Skeletal muscle satellite cell (primary cell): ENCODE measurements at regions not wholly inside any gene's neighbourhood (a gene's known extent, or its start where the extent isn't known, plus 50 kb on each side); places are given as distances from the start of the nearest gene placed in this dataset.

Experiments used
- H3K27me3 ChIP-seq: 2 replicates; pipeline ENCODE4 v1.7.0; 2013; ENCODE audit warnings: low read length; ENCODE audit not compliant: control insufficient read depth, insufficient read depth
- H3K36me3 ChIP-seq: 2 replicates; pipeline ENCODE4 v1.7.0; 2013; ENCODE audit warnings: mild to moderate bottlenecking, control low read depth, low read length; ENCODE audit not compliant: insufficient read depth
- H3K4me1 ChIP-seq: 2 replicates; pipeline ENCODE4 v1.7.0; 2013; ENCODE audit warnings: low read length; ENCODE audit not compliant: control insufficient read depth, insufficient read depth
- H3K4me2 ChIP-seq: 2 replicates; pipeline ENCODE4 v1.7.0; 2013; ENCODE audit warnings: mild to moderate bottlenecking, low read length
- H3K4me3 ChIP-seq: 2 replicates; pipeline ENCODE4 v1.7.0; 2013; ENCODE audit warnings: low read length
- H3K9ac ChIP-seq: 2 replicates; pipeline ENCODE4 v1.7.0; 2013; ENCODE audit warnings: mild to moderate bottlenecking, low read depth, low read length, moderate library complexity
- H3K9me3 ChIP-seq: replicated peaks from 2 replicates; pipeline ENCODE4 v1.7.0; 2013; ENCODE audit warnings: mild to moderate bottlenecking, control low read depth, low read length

- Histone ChIP-seq H3K4me3 (no peak overlapping the region), H3K4me1 (no peaks in the 10 kb centered on the region), H3K4me2 (no peak overlapping the region), H3K9me3 (no peaks in the 10 kb centered on the region), H3K9ac (no peak overlapping the region), H3K36me3 (no peaks in the 10 kb centered on the region), H3K27me3 (no peaks in the 10 kb centered on the region)
Observed at GRCh38 chr2:156697906-156698305, 261.7 kb downstream of the GPD2 start.

GRCh38 chr2:156700681-156701080 is 264.5 kb downstream of the GPD2 start:
- Histone ChIP-seq H3K4me1 (no peaks in the 10 kb centered on the region), H3K36me3 (no peaks in the 10 kb centered on the region), H3K4me2 (no peak overlapping the region), H3K9me3 (no peaks in the 10 kb centered on the region), H3K27me3 (no peaks in the 10 kb centered on the region), H3K9ac (no peak overlapping the region), H3K4me3 (no peak overlapping the region)

DNA sequence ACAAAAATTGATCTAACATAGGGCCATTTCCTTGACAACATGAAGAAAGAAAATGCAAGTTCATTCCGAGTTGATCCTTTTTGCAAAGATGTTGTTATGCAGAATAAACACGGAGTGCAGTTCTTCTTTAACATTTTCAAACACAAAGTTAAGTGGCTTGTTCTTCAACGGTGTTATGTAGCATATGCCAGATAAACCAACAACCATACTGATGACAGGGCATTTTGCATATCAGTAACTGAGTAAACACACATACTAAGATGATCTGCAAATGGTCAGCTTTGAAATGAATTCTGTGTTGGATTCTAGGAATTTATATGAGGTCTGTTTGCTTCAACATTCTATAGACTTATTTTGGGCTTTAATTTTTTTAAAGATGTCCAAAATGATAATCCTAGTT is 266.4 kb downstream of the GPD2 start:
- Histone ChIP-seq H3K4me2 (no peak overlapping the region), H3K4me1 (no peaks in the 10 kb centered on the region), H3K9me3 (no peaks in the 10 kb centered on the region), H3K4me3 (no peak overlapping the region), H3K27me3 (no peaks in the 10 kb centered on the region), H3K9ac (no peak overlapping the region), H3K36me3 (no peaks in the 10 kb centered on the region)

GRCh38 chr2:156703642-156704041 is 267.5 kb downstream of the GPD2 start:
- no peaks in the 10 kb centered on the region for H3K27me3 ChIP-seq
- H3K4me3 ChIP-seq: no peak overlapping the region
- no peaks in the 10 kb centered on the region for H3K36me3 ChIP-seq
- H3K9ac ChIP-seq: no peak overlapping the region
- H3K4me2 ChIP-seq: no peak overlapping the region
- H3K9me3 ChIP-seq: no peaks in the 10 kb centered on the region
- H3K4me1 ChIP-seq: no peaks in the 10 kb centered on the region

DNA sequence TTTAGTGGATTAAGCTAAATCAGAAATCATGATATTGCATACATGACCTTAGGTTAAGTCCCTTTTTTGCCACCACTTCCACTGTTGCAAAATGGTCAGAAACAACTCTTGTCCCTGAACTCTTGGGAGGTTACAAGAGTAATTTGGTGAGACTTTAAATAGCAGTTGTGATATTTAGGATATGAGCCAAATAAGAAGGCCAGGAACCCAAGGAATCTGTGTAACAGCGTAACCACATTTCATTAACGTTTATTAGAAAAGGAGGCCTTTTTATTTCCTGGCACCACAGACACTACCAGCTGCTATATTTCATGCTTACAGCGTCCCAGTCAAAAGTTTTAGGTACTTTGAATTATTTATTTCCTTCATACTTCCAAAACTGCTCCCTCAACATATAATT is 268.0 kb downstream of the GPD2 start:
- no peaks in the 10 kb centered on the region for H3K27me3 ChIP-seq
- no peaks in the 10 kb centered on the region for H3K36me3 ChIP-seq
- no peaks in the 10 kb centered on the region for H3K4me1 ChIP-seq
- no peaks in the 10 kb centered on the region for H3K9me3 ChIP-seq
- no peak overlapping the region for H3K4me2 ChIP-seq
- no peak overlapping the region for H3K4me3 ChIP-seq
- H3K9ac ChIP-seq: no peak overlapping the region

DNA sequence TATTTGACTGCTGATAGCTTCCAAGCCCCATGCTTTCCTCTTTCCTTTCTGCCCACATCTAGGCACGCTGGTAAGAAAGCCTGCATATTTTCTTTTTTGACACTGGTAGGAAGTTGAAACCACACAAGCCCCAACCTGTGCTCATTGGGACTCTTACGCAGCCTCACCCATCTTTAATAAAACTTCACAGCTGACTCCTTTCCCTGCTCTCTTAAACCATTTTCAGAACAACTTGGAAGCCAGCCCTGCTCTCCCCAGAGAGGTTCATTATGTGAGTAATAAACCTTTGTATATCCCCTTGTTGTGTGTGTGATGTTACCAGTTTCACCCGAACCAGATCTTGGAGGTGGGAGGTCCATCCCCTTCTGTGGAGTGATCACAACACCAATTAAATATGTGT is 268.4 kb downstream of the GPD2 start:
- Histone ChIP-seq H3K36me3 (no peaks in the 10 kb centered on the region), H3K4me1 (no peaks in the 10 kb centered on the region), H3K27me3 (no peaks in the 10 kb centered on the region), H3K4me3 (no peak overlapping the region), H3K4me2 (no peak overlapping the region), H3K9me3 (no peaks in the 10 kb centered on the region), H3K9ac (no peak overlapping the region)

DNA sequence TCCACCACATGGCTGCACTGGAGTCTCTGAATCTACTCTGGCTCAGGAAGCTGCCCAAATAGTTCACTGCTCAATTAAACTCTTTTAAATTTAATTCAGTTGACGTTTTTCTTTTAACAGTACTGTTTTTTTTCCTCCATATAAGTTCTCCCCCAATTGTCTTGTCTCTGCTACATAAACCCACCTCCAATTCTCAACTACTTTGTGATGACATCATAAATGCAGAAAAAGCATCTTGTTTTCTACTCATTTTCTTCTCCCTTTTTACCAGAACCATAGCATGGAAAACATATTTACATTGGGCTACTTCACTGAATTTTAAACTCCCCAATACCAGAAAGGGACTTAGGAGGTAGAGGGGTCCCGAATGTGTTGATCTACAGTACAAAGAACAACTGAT is 270.4 kb downstream of the GPD2 start:
- no peak overlapping the region for H3K4me2 ChIP-seq

GRCh38 chr2:156708051-156708450 is 271.9 kb downstream of the GPD2 start:
- Histone ChIP-seq H3K9me3 (no peaks in the 10 kb centered on the region), H3K36me3 (no peaks in the 10 kb centered on the region), H3K4me1 (no peaks in the 10 kb centered on the region), H3K4me2 (no peak overlapping the region), H3K9ac (no peak overlapping the region), H3K27me3 (no peaks in the 10 kb centered on the region), H3K4me3 (no peak overlapping the region)

More for the DNA sequence above, 270.4 kb downstream of the GPD2 start:
- H3K9ac ChIP-seq: no peak overlapping the region
- no peaks in the 10 kb centered on the region for H3K27me3 ChIP-seq
- no peaks in the 10 kb centered on the region for H3K4me1 ChIP-seq
- no peak overlapping the region for H3K4me3 ChIP-seq
- H3K9me3 ChIP-seq: no peaks in the 10 kb centered on the region
- no peaks in the 10 kb centered on the region for H3K36me3 ChIP-seq

DNA sequence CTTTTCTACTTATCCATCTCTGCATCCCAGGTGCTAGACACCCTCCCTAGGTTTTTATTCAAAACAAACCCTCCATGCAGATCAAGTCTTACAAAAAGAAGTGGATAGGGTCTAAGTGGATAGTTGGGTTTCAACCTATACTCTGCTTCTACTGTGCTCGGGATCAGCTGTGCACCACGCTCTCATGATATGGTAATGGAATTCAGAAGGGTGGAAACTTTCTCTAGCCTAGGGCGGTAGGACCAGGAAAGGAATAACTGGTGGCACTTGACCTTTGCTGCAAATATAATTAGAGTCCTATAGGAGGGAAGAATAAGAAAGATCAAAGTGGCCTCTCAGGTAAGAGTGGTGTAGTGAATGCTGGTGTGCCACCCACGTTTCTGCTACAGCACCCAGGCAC is 272.9 kb downstream of the GPD2 start:
- no peak overlapping the region for H3K4me3 ChIP-seq
- H3K9me3 ChIP-seq: no peaks in the 10 kb centered on the region
- H3K4me2 ChIP-seq: no peak overlapping the region
- no peaks in the 10 kb centered on the region for H3K36me3 ChIP-seq
- H3K9ac ChIP-seq: no peak overlapping the region
- no peaks in the 10 kb centered on the region for H3K4me1 ChIP-seq
- H3K27me3 ChIP-seq: no peaks in the 10 kb centered on the region

- Histone ChIP-seq H3K4me1 (no peaks in the 10 kb centered on the region), H3K9ac (no peak overlapping the region), H3K9me3 (no peaks in the 10 kb centered on the region), H3K4me3 (no peak overlapping the region), H3K4me2 (no peak overlapping the region), H3K27me3 (no peaks in the 10 kb centered on the region), H3K36me3 (no peaks in the 10 kb centered on the region)
Observed at GRCh38 chr2:156719036-156719435, 282.9 kb downstream of the GPD2 start.

DNA sequence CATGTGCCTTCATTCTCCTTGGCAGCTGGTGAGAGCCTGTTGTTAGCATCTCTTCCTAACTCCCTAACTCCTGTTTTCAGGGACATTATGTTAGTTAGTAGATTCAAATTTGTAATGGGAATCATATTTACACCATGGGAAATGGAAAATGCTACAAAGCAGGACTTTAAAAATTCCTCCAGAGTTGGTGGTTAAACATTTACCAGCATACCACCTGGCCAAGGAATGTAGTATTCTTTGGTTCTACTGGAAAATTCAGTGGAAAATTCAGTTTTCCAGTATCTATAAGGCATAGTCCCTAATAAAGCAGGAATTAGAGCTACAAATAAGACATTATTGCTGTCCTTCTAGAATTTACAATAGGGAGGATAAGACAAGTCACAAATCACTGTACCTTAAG is 291.7 kb downstream of the GPD2 start:
- no peak overlapping the region for H3K9ac ChIP-seq
- no peak overlapping the region for H3K4me2 ChIP-seq
- no peaks in the 10 kb centered on the region for H3K36me3 ChIP-seq
- H3K9me3 ChIP-seq: no peaks in the 10 kb centered on the region
- no peak overlapping the region for H3K4me3 ChIP-seq
- no peaks in the 10 kb centered on the region for H3K4me1 ChIP-seq
- no peaks in the 10 kb centered on the region for H3K27me3 ChIP-seq

- no peaks in the 10 kb centered on the region for H3K4me1 ChIP-seq
- H3K36me3 ChIP-seq: no peaks in the 10 kb centered on the region
- no peak overlapping the region for H3K4me3 ChIP-seq
- no peaks in the 10 kb centered on the region for H3K27me3 ChIP-seq
- no peak overlapping the region for H3K9ac ChIP-seq
- H3K4me2 ChIP-seq: no peak overlapping the region
- H3K9me3 ChIP-seq: no peaks in the 10 kb centered on the region
Observed at GRCh38 chr2:156728328-156728727, 292.1 kb downstream of the GPD2 start.
